Anterior cingulate cortex (tissue), 58 donors: ENCODE measurements at regions not wholly inside any gene's neighbourhood (a gene's known extent, or its start where the extent isn't known, plus 50 kb on each side); places are given as distances from the start of the nearest gene placed in this dataset.
A peak's percentile ranks its signal among the peaks of the same experiment; 100 is the strongest.

Experiments used
- DNase-seq, 58 donors: peaks; one replicate each; lab custom pipeline; 2025; lab: John Stamatoyannopoulos, UW

DNA sequence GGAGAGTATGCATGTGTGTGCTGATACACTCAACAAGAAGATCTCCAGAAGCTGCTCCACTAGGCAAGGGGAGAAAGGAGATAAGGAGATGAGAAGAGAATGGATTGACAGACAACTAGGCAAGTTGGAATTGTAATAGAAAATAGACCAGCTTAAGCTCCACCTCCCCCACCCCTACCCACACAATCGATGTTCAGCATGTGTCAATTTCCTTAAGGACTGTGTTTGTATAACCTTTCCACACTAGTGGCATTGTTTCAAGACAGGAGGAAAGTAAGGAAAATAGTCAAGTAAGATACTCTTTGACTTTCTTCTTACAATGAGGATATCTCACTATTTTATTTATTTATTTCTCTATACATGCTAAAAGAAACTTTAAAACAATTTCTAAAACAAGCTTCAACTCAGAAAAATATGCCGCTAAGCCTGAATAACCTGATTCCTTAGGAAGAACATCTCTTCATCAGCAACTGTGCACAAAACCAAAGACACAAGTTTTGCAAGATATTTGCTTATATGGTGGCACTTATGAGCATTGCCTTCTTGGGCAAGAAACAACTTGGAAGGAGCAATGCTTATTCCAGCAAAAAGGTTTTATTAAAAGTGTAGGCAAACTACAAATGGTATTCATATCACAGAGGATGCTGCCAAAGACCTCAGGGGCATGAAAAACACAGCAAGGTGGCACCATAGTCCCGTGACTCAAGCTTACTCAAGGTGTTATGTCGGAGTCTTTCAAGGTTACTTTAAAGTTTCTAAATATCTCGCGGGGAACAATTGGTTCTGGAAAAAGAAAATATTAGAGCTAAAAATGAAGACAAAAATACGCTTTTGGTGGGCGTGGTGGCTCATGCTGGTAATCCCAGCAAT, 249.1 kb downstream of the COL12A1 start:
- DNase-seq: no peak

DNA sequence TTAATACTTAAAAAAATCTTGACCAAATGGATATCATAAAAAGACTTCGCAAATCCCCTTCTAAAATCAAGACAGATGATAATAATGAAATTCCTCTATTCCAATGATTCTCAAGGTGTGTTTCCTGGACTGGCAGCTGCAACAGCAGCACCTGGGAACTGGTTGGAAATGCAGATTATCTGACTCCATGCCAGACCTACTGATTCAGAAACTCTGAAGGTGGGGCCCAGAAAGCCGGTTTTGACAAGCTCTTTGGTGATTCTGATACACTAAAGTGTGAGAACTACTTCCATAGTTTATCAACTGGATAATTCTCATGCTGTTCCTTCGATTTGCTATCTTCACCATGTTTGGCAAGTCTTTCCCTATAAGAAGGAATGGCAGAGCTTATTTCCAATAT, 252.1 kb downstream of the COL12A1 start:
- no peak for DNase-seq

DNA sequence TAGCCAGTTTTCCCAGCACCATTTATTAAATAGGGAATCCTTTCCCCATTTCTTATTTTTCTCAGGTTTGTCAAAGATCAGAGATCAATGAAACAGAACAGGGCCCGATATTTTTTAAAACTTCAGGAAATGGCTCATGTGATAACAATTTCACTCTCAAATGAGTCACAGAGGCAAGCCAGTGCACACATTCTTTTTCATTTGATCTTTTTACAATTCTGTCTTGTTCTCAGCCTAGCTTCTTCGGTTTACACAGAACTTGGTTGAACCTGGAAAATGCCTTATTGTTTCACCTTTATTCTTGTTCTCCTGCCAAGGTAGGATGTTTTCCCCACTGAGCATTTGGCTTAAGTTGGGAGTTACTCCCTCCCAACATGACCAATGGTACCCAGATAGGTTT, 258.9 kb downstream of the COL12A1 start:
- no peak for DNase-seq

DNA sequence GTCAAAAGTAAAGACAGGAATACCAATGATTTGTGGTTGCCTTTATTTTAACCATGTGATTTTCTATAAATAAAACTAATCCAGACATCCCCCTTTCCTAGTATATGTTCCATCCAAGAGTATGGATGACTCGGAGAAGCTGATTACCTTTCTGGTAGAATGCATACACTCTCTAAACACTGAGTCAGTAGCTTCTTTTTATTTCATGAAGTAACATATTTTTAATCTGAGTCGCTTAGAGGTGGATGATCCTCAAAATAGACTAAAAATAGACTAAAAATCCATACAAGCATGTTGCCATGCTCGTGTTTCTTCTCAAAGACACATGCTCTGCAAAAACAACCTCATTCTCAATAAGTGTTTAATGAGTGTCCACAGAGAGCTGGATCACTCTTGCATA, 263.7 kb downstream of the COL12A1 start:
- DNase-seq: no peak

DNA sequence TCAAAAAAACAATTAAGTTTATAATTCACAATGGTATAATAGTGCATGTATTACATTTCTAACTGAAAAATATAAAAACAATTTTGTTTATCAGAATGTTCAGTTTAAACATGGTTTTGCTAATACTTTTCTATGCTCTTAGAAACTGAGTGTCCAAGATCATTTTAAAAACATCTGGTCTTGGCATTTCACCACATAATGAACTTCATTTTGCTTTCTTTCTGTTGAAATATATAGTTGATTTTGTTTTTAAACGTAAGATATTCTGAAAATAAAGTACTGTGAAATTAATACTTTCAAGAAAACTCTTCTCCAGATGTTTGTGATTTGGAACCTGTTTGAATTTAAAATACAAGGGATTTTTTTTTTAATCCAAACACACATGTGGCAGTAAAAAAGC, 264.4 kb downstream of the COL12A1 start:
- DNase-seq: no peak

DNA sequence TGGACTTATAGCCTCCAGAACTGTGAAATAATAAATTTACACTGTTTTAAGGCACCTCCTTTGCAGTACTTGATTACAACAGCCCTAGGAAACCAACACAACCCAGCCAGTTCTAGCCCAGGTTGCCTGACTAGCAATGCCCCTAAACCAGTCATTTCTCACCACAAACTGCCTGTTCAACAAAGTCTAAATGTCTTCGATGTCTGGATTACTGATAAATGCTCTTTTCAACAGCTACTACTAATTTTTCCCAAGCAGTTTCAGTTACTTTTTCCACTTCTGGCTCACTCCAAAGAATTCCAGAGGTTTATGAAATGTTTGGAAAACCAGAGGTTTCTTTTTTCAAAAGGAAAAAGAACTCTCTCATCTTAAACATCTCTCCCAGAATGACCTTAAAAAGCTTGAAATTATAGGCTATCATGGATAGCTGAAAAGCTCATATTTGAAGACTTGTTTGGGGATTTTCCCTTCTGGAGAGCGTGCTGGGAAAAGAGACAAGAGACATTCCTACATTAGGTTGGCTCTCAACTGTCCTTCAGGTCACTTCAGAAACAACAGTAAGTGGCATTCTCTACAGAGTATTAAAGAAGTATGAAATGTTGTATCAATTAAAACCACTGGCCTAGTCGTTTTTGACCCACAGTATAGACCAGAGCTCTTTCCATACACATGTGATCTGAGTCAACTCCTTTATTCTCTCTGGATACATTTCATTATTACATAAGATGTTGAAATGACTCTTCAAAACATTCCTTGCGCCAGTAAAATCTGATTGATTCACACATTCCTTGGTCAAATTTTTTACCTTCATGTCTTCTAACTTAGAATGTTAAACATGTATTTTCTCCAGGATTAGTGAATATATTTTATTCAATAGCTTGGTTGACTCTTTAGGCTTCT, 265.9 kb downstream of the COL12A1 start:
- no peak for DNase-seq

DNA sequence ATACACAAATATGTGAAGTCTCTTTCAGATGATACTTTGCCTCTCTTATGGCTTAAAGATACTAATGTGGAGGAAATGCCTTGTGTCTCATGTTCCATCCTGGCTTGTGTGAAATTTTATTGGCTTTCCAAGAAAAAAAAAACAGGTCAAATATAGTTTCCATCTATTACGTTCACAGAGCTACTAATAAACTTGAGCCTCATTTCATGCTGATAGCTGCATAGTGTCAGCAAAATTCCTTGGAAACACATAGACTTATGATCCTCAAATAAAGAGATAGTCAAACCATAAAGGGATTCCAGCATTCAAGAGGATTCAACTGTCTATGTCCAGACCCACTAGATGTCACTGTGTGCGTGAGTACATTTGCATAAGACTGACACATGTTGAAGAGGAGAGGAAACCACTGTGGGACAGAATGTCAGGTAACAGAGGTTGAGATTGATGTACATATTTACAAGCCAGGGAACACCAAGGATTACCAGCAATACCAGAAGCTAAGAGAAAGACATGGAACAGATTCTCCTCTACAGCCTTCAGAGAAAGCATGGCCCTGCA, 266.6 kb downstream of the COL12A1 start:
- DNase-seq: no peak

DNA sequence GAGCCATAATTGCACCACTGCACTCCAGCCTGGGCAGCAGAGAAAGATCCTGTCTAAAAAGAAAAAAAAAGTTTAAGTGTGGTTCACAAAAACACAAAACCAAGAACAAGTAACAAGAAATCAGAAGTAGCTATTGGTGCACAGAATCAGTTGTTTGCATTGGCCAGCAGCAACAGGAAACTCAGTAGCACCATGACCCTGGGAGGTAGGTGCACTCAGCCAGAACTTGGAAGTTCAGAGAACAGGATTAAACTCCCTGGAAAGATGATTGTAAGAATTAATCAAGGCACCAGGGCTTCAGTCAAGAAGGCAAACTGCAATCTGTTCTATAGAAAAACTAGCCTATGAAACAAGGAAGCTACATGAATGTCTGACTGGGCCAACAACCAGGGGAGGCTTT, 267.9 kb downstream of the COL12A1 start:
- DNase-seq: no peak

DNA sequence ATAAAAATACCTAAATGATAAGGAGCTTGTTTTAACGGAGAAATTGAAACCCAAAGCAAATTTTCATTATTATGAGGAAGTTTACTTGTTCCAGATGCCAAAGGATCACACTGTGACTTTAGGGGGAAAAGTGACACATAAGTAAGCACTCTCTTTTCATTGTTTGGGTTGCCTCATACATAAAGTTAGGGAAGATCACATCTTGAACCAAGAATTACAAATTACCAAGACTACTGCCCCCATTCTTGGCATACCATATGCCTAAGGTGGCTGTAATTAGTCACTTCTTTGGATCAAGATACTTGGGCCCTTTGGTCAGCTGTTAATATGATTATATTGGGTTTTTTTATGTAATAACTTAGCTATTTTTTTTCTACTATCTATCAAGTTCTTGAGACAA, 269.0 kb downstream of the COL12A1 start:
- no peak for DNase-seq

DNA sequence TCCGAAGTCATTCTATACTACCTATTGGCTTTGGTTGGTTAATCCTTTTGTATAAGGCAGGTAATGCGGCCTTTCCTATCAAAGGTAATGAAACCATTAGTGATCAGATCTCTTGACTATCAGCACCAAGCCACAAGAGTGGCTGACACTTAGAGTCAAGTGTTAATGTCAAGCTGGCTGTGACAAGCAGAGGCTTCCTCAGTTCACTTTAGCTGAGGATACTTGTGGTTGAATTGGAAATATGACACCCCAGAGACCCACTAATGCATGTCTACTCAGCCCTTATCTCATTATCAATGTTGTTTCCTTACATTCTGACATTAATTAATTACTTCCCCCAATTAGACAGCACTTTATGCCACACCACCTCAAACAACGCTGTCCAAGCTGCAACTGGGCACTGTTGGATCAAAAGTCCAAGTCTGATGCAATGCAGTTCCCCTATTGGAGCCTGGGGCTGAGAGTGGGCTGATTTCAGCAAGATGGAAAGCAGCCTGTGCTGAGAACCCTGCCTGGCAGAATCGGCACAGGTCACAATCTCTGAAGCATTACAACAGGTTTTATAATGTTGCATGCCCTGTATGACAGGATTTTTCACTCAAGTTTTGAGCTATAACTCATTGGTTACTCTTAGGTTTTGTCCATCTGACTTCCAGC, 273.5 kb downstream of the COL12A1 start:
- DNase-seq: no peak

DNA sequence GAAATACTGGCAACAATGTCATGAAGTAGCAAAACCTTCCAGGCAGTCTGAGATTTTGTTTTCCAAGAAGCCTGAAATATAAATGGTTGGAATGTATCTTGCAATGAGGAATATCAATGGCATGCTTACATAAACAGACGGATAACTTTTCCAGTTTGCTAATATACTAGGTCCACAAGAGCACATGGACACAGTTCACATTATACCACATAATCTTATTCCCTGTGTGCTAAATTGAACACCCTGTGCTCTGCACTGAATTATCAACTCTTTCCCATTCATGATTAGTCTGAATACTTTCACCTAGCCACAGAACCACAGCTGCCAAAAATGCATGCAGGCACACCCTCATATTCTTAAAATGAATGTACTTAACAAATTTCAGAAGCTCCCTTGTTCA, 274.3 kb downstream of the COL12A1 start:
- DNase-seq: no peak

DNA sequence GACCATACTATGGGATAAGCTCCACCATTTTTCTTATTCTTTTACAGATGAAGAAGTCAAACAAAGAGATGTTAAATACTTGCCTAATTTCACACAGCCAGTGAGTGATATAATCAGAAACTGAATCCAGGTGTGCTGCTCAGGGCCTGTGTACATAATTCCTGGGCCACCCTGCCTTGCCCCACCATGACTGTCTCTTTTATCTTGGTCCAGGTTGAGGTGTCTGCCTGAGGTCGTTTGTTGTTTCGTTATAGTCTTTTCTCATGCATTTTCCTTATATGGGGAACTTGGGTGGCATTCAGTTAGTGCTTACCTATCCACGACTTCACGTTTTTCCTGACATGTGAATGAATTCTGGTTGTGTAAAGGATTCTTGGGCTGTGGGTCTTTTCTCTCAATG, 277.6 kb downstream of the COL12A1 start:
- DNase-seq: no peak

DNA sequence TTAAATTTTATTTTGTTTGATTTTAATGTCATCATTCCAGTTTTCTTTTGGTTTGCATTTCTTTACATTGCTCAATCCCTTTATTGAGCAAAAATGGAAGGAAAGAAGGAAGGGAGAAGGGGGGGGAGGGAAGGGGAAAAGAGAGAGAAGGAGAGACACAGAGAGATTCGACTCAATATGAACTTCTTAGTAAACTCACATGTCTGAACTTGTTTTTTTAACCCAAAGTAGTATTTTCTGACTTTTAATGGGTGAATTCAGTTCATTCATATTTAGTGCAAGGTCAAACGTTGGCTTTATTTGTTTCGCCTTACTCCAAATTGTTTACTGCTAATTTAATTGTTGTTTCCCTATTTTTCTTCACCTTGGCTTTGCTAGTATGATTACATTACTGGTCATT, 278.6 kb downstream of the COL12A1 start:
- no peak for DNase-seq

DNA sequence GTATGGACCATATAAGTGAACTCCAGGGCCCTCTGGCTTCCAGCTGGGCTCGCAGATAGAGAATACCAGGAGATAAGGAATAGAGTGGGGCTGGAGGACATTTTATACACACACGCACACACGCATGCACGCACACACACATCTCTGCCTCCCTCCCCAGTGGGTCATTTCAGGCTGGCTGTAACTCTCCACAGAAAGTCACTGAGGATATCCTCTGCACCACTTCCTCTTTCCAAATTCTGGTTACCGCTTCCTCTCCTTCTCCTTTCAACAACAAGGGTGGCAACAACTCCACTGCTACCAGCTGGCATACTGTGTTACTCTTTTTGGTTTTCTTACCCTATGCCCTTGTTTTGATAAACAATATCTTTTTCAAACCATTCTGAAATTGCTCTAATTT, 280.2 kb downstream of the COL12A1 start:
- DNase-seq: no peak

DNA sequence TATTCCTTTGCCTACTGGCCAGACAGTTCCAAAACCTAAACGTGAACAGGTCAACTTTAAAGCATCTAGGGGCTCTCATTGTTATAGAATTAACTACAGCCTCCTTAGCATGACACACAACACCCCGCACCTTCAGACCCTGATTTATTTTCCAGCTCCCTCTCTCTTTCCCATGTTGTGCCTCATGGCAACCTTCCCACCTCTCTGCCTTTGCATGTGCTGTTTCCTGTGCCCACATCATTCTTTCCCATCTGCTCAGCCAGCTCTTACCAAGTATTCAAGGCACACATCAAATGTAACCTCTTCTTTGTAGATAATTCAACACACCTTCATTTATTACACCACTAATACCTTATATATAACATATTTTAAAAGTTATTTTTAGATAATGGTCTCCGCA, 291.0 kb downstream of the COL12A1 start:
- DNase-seq: no peak

DNA sequence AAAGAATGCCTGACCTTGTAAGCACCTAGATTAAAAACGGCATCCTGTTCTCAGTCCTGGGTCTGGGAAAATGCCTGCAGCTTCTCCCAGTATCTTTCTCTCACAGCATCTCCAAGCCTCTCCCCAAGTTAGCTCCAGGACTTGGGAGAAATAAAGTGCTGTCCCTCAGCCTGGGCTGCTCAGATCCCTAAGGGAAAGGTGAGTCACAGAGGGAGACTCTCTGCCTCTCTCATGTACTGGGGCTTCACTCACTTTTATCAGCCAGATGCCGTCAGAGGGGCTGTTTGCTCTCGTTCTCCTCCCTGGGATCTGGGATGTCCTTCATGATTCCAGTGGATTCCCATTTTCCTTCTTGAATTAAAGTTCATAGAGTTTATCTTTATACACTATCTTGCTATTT, 293.6 kb downstream of the COL12A1 start:
- DNase-seq: no peak

DNA sequence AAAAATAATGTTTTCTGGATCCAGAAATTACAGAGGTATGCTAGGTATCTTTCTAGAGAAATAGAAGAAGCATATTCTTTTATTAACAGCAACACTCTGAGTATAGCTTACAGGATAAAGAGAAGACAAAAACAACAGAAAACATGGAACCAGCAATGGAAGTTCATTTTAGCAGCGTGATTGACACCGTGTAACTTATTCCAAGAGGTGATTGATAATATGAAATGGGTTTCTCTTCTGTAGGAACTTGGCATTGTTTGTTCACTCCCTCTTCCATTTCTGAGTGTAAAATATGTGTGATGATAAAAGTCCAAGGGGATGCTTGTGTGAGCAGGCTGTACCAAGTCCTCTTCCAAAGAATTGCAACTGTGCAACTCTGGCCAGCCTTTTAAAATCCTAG, 303.0 kb downstream of the COL12A1 start:
- no peak for DNase-seq

DNA sequence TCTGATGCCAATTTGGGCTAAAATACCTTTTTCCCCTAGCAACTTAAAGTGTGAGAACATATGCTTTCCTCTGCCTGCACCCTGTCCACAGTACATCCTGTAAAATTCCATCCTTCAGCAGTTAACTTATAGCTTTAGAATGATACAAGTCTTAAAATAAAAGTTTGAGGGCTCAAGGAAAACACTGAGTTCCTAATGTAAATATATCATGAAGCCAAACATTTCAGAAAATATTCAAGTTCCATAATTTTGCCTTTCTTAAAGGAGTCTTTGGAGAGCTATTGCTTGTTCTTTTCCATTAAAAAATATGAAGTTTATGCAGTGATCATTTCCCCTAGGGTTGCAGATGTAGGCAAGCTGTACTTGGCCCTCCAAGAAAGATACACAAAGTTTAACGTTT, 303.8 kb downstream of the COL12A1 start:
- peak in 1 of 58 donors; percentile 47 for DNase-seq

DNA sequence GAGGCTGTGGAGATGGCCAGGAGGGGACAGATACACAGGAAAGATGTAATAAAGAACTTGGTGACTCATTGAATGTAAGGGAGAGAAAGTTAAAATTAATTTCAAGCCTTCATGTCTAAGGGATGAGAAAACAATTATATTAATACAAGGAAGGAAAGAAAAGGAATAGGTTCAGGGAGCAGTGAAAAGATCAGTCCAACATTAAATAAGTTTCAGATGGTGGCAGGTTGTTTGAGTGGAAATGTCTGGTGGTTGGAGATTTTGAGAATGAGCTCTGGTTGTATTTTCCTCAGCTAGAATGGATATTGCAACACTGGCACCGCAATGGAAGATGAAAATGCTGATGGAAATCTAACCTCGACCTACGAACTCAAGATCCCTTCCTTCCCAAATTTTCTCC, 304.3 kb downstream of the COL12A1 start:
- no peak for DNase-seq

DNA sequence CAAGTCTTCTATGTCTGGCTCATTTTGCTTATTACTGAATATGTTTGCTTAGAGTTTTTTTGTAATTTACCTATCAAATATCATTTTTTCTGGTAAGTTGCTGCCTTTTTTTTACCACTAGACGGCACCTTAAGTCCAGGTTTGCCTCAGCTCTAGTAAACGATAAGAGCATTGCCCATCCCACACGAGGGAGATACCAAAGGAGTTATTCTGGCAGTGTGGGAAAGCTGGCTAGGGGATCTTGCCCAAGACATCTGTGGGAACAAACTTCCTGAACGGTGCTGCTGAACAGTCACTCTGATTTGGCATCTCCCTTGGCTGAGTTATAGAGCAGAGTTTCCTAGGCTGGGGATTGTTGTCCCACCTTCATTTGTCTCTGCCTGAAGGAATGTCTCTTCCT, 306.4 kb downstream of the COL12A1 start:
- no peak for DNase-seq

DNA sequence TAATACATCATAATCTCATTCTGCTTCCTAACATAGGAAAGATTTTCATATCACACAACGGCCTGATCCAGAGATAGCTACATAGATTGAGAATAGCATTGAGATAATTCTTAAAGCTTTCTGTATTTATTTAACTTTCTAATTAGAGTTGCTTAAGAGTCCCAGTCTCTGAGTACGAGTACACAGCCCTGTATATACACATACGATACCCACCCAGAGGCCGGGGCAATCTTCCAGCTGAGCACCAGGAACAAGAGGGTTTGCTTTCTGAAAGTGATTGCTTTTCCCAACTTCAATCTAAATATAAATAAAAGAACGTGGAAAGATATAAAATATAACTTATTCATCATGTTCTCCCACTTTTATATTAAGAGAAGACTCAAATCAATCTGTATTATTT, 313.8 kb downstream of the COL12A1 start:
- no peak for DNase-seq
